SK-N-SH (cell line): ENCODE measurements at regions not wholly inside any gene's neighbourhood (a gene's known extent, or its start where the extent isn't known, plus 50 kb on each side); places are given as distances from the start of the nearest gene placed in this dataset.

ENCODE experiments used
- CTCF ChIP-seq: fragments of 200-600 bp; sonication (generic); IDR thresholded peaks from 2 replicates; pipeline ENCODE4 v1.6.1; 2017; ENCODE audit warnings: antibody characterized with exemption, mild to moderate bottlenecking, moderate library complexity
- EP300 ChIP-seq, 2 experiments: IDR thresholded peaks; 2 replicates each; pipeline versions ENCODE4 v1.4.0 to v1.6.1; 2012; ENCODE audit warnings: borderline replicate concordance in 1 of 2, low read depth in 1 of 2, low read length in 1 of 2
- RAD21 ChIP-seq: IDR thresholded peaks from 2 replicates; pipeline ENCODE4 v1.6.1; 2012; ENCODE audit warnings: mild to moderate bottlenecking, low read length
- REST ChIP-seq: IDR thresholded peaks from 2 replicates; pipeline ENCODE4 v1.6.1; 2012; ENCODE audit warnings: mild to moderate bottlenecking, low read depth, low read length, moderate library complexity
- TAF1 ChIP-seq: IDR thresholded peaks from 2 replicates; pipeline ENCODE4 v1.6.1; 2012; ENCODE audit warnings: low read depth, mild to moderate bottlenecking, low read length, moderate library complexity, borderline replicate concordance
- USF1 ChIP-seq: IDR thresholded peaks from 2 replicates; pipeline ENCODE4 v1.4.0; 2012; ENCODE audit warnings: low read depth, borderline replicate concordance

GRCh38 chr1:209038316-209038715 is 545.2 kb upstream of the CAMK1G start:
- TF ChIP-seq REST: no peak
- no peak for TF ChIP-seq CTCF
- TF ChIP-seq EP300 (IDR thresholded peaks at IDR 0.05; ENCODE audit: borderline replicate concordance in 1 of 2, low read depth in 1 of 2, low read length in 1 of 2): no peak
- TF ChIP-seq TAF1: no peak
- TF ChIP-seq USF1: no peak
- TF ChIP-seq RAD21: no peak
